Parathyroid adenoma (tissue), 2 donors: ENCODE measurements at regions not wholly inside any gene's neighbourhood (a gene's known extent, or its start where the extent isn't known, plus 50 kb on each side); places are given as distances from the start of the nearest gene placed in this dataset.
A peak's percentile ranks its signal among the peaks of the same experiment; 100 is the strongest.

Source experiments
- H2AFZ ChIP-seq: fragments of 300-600 bp; sonication (generic); one replicate; pipeline ENCODE4 v1.7.0; 2017; ENCODE audit warnings: antibody characterized with exemption, mild to moderate bottlenecking
- H3K27ac ChIP-seq: fragments of 300-600 bp; sonication (generic); one replicate; pipeline ENCODE4 v1.7.0; 2017
- H3K27me3 ChIP-seq: fragments of 300-600 bp; sonication (generic); one replicate; pipeline ENCODE4 v1.7.0; 2017; ENCODE audit warnings: low read length; ENCODE audit not compliant: control insufficient read depth, insufficient read depth
- H3K36me3 ChIP-seq: fragments of 300-600 bp; sonication (generic); one replicate; pipeline ENCODE4 v1.7.0; 2017; ENCODE audit warnings: low read length; ENCODE audit not compliant: control insufficient read depth, insufficient read depth
- H3K4me1 ChIP-seq: fragments of 300-600 bp; sonication (generic); one replicate; pipeline ENCODE4 v1.7.0; 2017; ENCODE audit warnings: control low read depth
- H3K4me2 ChIP-seq: fragments of 300-600 bp; sonication (generic); one replicate; pipeline ENCODE4 v1.7.0; 2017; ENCODE audit warnings: low read length
- H3K4me3 ChIP-seq: fragments of 300-600 bp; sonication (generic); one replicate; pipeline ENCODE4 v1.7.0; 2017; ENCODE audit warnings: low read depth, low read length
- H3K79me2 ChIP-seq: fragments of 300-600 bp; sonication (generic); one replicate; pipeline ENCODE4 v1.7.0; 2017; ENCODE audit warnings: control low read depth
- H3K9ac ChIP-seq: fragments of 300-600 bp; sonication (generic); one replicate; pipeline ENCODE4 v1.7.0; 2017; ENCODE audit warnings: mild to moderate bottlenecking
- H3K9me3 ChIP-seq: fragments of 300-600 bp; sonication (generic); one replicate; pipeline ENCODE4 v1.7.0; 2017; ENCODE audit warnings: low read length; ENCODE audit not compliant: control insufficient read depth
- TF ChIP-seq, protein P1 (sequence below): fragments of 300-600 bp; sonication (generic); IDR thresholded peaks from one replicate; pipeline ENCODE4 v1.7.0; 2017; ENCODE audit warnings: antibody characterized with exemption, mild to moderate bottlenecking
- donor health status: primary hyperparathyroidism.

DNA sequence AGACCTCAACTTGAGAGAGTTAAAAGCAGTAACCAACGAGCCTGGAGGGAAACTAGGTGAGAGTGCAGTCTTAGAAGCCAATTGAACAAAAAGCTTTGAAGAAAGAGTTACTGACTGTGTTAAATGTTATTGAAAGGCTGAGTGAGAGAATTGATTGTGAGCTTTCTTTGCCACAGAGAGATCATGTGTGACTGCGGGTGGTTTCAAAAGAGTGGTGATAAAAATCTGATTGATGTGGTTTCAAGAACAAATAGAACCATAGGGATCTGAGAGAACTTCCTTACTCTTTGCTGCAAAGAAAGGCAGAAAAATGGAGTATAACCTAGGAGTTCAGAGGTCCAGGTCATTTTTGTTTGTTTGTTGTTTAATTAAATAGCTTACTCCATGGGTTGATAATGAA, 759.9 kb upstream of the ALCAM start:
- H2AFZ ChIP-seq = peak overlapping the region; percentile 20
- H3K4me2 ChIP-seq = peak overlapping the region; percentile 29
- H3K4me3 ChIP-seq = peak overlapping the region; percentile 1
- H3K4me1 ChIP-seq = peaks cover 31% of the 10 kb centered on the region
- TF ChIP-seq, protein P1, sequence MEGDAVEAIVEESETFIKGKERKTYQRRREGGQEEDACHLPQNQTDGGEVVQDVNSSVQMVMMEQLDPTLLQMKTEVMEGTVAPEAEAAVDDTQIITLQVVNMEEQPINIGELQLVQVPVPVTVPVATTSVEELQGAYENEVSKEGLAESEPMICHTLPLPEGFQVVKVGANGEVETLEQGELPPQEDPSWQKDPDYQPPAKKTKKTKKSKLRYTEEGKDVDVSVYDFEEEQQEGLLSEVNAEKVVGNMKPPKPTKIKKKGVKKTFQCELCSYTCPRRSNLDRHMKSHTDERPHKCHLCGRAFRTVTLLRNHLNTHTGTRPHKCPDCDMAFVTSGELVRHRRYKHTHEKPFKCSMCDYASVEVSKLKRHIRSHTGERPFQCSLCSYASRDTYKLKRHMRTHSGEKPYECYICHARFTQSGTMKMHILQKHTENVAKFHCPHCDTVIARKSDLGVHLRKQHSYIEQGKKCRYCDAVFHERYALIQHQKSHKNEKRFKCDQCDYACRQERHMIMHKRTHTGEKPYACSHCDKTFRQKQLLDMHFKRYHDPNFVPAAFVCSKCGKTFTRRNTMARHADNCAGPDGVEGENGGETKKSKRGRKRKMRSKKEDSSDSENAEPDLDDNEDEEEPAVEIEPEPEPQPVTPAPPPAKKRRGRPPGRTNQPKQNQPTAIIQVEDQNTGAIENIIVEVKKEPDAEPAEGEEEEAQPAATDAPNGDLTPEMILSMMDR = no peak
- no peaks in the 10 kb centered on the region for H3K9me3 ChIP-seq
- H3K36me3 ChIP-seq = no peaks in the 10 kb centered on the region
- H3K27ac ChIP-seq = peak overlapping the region; percentile 77
- no peaks in the 10 kb centered on the region for H3K79me2 ChIP-seq
- no peak overlapping the region for H3K9ac ChIP-seq
- no peaks in the 10 kb centered on the region for H3K27me3 ChIP-seq

DNA sequence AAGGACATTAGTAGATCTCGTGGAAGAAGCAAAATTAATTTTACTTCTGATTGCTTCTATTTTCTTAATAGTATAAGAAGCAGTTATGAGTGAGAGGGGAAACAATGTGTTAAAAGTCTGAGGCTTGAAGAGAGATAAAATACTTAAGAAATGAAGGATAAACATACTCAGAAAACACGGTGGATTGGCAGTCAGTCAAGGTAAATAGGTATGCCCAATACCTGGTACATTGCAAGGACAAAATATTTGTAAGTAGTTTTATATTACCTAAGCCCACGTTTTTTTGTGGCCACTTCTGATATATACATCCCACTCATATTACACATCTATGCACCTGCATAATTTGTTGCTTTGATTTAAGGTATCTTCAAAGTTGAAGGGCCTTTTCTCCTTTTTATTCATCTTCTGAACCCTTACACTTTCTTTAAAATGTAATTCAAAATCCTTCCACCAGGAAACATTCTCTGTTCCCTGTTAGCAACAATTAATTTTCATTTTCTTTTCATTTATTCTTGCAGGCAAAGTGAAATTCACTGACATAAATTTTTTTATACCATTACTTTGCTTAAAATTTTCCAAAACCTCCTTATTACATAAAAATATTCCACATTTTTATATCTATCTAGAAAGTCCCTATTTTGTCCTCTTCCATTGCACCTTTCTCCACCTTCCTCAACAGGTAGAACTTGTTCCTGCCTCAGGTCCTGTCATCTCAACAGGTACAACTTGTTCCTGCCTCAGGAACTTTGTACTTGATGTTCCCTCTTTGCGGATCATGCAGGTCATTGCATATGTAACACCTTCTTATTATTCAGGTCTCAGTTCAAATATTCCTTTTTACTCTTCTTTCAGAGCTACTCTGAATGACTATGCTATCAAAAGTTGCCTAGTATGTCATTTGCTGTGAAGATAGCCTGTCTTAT, 755.7 kb upstream of the ALCAM start:
- H2AFZ ChIP-seq = peak overlapping the region; percentile 6
- no peak overlapping the region for H3K27ac ChIP-seq
- H3K4me1 ChIP-seq = peaks cover 22% of the 10 kb centered on the region
- H3K36me3 ChIP-seq = no peaks in the 10 kb centered on the region
- no peak overlapping the region for H3K9ac ChIP-seq
- no peaks in the 10 kb centered on the region for H3K79me2 ChIP-seq
- no peaks in the 10 kb centered on the region for H3K9me3 ChIP-seq
- H3K27me3 ChIP-seq = no peaks in the 10 kb centered on the region
- H3K4me2 ChIP-seq = no peak overlapping the region
- no peak overlapping the region for H3K4me3 ChIP-seq
- TF ChIP-seq, protein P1 = no peak

DNA sequence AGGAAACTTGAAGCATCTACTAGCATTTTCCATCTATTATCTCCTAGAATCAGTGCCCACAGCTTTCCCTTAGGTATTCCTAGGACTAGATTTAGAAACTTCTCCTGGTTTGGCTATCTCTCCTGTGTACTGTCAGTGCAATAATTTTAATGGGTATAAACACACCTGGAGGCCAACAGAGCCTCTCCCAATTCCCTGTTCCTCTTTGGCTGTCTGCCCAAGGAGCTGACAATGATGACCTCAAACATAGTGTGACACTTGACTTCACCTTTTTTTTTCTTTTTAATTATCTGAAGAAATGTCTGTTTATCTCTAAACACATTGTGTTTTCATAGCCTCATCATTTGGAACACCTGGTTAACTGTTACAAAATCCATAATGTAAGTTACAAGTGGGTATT, 754.5 kb upstream of the ALCAM start:
- Histone ChIP-seq H3K79me2 (no peaks in the 10 kb centered on the region), H3K27ac (no peak overlapping the region), H3K4me1 (peaks cover 17% of the 10 kb centered on the region), H3K9ac (no peak overlapping the region), H2AFZ (peak overlapping the region; percentile 2), H3K27me3 (no peaks in the 10 kb centered on the region), H3K9me3 (no peaks in the 10 kb centered on the region), H3K36me3 (no peaks in the 10 kb centered on the region), H3K4me2 (no peak overlapping the region), H3K4me3 (no peak overlapping the region)
- TF ChIP-seq, protein P1 = no peak

- Histone ChIP-seq H2AFZ (no peak overlapping the region), H3K9ac (no peak overlapping the region), H3K4me3 (no peak overlapping the region), H3K27ac (no peak overlapping the region), H3K9me3 (no peaks in the 10 kb centered on the region), H3K27me3 (no peaks in the 10 kb centered on the region), H3K36me3 (no peaks in the 10 kb centered on the region), H3K79me2 (no peaks in the 10 kb centered on the region), H3K4me2 (no peak overlapping the region), H3K4me1 (peaks cover 18% of the 10 kb centered on the region)
- TF ChIP-seq, protein P1 = no peak
Measured at GRCh38 chr3:104614564-104614963, 752.1 kb upstream of the ALCAM start.
